Panc1 (cell line): ENCODE measurements at regions not wholly inside any gene's neighbourhood (a gene's known extent, or its start where the extent isn't known, plus 50 kb on each side); places are given as distances from the start of the nearest gene placed in this dataset.

ENCODE experiments used
- POLR2AphosphoS5 ChIP-seq: IDR thresholded peaks from 2 replicates; pipeline ENCODE4 v1.6.1; 2012; ENCODE audit warnings: mild to moderate bottlenecking, low read depth, low read length, moderate library complexity
- TCF7L2 ChIP-seq: IDR thresholded peaks from 2 replicates; pipeline ENCODE4 v1.6.1; 2011; ENCODE audit warnings: mild to moderate bottlenecking, low read depth, low read length, inconsistent platforms
- TF ChIP-seq, protein P1 (sequence below): fragments of 450-650 bp; IDR thresholded peaks from 2 replicates; pipeline ENCODE4 v1.5.1; 2017; ENCODE audit warnings: mild to moderate bottlenecking

DNA sequence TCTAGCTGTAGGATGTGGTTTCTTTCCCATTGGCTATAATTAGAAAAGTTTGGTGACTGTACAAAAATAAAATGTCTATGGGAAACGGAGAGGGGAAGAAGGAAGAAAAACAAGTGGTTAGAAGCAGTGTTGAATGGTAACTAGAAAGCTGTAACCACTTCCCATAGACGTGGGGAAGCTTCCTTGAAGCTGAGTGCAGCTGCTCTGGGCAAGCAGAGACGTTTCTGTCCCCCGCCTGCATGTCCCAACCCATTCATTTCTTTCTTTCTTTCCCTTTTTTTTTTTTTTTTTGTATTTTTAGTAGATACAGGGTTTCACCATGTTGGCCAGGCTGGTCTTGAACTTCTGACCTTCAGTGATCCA, 367.8 kb upstream of the HS6ST1 start:
- TF ChIP-seq, protein P1, sequence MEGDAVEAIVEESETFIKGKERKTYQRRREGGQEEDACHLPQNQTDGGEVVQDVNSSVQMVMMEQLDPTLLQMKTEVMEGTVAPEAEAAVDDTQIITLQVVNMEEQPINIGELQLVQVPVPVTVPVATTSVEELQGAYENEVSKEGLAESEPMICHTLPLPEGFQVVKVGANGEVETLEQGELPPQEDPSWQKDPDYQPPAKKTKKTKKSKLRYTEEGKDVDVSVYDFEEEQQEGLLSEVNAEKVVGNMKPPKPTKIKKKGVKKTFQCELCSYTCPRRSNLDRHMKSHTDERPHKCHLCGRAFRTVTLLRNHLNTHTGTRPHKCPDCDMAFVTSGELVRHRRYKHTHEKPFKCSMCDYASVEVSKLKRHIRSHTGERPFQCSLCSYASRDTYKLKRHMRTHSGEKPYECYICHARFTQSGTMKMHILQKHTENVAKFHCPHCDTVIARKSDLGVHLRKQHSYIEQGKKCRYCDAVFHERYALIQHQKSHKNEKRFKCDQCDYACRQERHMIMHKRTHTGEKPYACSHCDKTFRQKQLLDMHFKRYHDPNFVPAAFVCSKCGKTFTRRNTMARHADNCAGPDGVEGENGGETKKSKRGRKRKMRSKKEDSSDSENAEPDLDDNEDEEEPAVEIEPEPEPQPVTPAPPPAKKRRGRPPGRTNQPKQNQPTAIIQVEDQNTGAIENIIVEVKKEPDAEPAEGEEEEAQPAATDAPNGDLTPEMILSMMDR, result no peak
- TF ChIP-seq POLR2AphosphoS5 (no peak), TCF7L2 (no peak)
